ENCODE measurements at regions not wholly inside any gene's neighbourhood (a gene's known extent, or its start where the extent isn't known, plus 50 kb on each side); places are given as distances from the start of the nearest gene placed in this dataset.
"Not testable (repeated sequence)": the region's sequence is repeated elsewhere in the genome, so short reads cannot be mapped to it uniquely, and the experiment has no call there.

DNA sequence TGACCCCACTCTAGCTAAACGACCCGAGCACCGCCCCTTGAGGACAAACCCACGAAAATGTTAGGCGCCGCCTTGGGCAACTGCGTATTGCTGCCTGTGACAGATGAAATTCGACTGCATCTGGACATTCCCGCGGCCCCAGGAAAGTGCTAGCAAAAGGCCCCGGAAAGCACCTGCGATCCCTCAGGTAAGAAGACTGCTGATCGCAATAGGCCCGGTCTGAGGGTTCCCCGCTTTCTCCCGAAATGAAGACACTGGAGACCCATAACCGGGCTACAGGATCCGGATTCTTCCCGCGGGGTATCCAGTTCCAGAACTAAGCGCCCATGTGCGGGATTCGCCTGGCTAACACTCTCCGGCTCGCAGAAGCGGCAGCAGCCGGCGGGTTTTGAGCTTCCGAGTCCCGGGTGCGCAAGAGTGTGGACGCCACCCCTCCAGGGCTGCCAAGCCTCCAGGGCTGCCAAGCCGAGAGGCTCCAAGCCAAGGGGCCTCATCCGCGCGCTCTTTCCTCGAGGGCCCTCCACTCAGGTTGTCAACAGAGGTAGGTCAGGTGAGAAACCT lies 157.9 kb upstream of the NBPF11 start:
- DNase-seq: no peak

DNA sequence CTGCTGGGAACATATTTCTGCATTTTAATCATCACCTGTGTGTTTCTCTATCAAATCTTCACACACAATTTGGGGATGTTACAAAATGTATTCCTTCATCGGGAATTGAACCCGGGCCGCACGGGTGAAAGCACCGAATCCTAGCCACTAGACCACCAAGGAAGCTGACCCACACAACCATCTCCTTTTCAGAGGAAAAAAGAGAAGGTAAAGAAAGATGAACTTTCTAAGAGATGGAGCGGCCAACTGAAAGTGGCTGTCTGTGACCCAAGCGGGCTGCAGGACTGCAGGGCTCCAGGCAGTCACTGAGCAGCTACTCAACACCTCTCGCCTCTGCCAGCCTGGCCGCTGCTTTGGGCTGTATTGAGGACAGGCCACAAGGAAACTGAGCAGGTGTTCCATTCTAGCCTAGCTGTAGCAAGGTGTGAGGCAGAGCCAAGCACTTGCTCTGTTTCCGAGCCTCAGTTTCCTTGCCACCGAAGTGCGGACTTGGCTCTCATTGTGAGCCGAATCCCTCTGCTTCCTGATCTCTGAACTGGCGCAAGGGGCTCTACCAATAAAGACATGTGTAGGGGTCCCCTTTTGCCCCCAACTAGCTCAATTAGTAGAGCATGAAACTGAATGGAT lies 156.9 kb upstream of the NBPF11 start:
- no peak for DNase-seq

DNA sequence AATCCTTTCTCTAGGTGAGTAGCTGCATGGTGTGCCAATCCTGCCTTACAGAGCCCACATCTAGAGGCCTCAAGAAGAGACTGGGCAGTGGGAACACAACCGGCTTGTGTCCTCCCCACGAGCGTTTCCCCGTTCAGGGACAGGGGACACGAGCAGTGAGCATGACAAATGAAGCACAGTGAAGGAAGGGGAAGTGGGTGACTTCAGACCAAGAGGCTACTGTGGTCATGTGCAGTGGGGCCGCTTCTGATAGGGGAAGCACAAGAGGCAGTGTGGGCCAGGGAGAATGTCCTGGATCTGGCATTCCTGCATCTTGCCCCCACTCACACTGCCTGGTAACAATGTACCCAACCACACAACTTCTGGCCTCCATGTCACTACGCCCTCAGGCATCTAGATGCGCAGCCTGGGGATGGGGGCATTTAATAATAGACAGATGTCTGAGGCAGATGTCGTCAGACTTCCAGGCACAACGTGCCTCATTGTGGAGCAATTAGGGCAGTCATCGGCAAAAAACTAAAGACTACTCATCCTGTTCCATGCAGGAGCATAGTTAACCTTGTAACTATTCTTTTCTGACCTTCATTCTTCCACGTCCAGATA lies 155.6 kb upstream of the NBPF11 start:
- no peak for DNase-seq

DNA sequence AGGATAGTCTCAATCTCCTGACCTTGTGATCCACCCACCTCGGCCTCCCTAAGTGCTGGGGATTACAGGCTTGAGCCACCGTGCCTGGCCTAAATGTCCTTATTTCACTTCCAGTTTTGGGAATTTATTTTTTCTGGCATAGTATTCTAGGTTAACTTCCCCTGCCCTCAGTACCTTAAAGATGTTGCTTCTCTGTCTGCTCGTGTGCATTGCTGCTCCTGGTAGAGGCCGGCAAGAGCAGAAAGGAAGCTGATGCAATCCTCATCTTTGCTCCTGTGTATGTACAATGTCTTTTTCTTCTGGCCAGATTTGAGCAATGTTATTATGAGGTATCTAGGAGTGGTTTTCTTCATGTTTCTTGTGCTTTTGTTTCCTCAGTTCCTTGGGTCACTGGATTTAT lies 152.9 kb upstream of the NBPF11 start:
- not testable (repeated sequence) for DNase-seq

DNA sequence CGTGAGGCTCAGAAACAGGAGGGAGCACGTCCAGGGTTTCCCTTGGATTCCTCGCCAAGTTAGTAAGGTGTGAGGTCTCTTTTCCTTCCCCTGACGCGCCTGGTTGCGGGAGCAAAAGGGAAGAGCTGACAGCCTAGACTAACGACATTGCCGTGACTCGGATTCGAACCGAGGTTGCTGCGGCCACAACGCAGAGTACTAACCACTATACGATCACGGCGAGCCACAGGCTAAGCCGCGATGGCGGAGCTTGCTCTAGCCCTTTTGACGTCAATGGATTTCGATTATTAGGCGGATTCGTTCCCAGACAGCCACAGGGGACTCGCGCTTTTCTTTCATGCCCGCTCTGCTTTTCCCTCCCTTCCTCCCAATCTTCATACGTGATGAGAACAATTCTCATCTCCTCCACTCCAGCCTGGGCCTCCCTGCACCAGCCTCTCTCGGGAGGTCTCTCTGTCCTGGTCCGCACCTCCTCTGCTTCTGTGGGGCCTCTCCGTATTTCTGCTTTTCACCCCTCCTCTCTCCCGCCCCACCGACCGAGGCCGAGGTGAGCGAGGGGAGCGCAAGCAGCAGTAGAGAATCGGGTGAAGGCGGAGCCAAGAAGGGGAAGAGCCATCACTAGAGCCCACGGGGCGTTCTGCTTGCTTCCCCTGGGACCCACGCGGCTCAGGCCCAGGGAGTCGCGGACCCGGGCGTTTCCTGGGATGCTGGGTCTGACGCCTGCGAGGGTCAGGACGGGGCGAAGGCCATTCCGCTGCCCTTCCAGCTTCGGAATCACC lies 150.7 kb upstream of the NBPF11 start:
- DNase-seq: peak; percentile 68

DNA sequence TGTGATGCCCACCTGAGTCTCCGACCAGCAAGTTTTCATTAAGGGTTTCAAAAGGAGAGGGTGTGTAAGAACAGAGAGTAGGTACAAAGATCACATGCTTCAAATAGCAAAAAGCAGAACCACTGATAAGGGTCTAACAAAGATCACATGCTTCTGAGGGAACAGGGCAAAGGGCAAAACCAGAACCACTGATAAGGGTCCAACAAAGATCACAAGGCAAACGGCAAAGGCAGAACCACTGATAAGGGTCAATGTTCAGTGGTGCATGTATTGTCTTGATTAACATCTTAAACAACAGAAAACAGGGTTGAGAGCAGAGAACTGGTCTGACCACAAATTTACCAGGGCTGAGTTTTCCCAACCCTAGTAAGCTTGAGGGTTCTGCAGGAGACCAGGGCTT lies 145.8 kb upstream of the NBPF11 start:
- DNase-seq: not testable (repeated sequence)

DNA sequence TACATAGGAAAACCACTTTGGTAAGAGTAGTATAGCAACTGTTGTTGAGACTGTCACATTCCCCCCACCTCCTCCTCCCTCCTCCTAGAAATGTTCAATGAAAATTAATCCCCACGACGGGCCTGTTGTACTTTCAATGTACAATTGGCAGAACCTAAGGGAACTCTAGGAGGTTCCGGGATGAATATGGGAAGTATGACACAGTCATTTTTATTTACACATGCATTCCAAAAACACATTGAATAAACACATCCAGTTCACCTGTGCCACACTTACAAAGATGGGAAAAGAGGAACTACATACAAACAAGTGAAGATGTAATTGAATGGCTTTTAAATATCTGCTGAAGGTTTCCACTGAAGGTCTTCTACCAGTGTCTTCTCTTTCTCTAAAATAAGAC lies 144.4 kb upstream of the NBPF11 start:
- no peak for DNase-seq

DNA sequence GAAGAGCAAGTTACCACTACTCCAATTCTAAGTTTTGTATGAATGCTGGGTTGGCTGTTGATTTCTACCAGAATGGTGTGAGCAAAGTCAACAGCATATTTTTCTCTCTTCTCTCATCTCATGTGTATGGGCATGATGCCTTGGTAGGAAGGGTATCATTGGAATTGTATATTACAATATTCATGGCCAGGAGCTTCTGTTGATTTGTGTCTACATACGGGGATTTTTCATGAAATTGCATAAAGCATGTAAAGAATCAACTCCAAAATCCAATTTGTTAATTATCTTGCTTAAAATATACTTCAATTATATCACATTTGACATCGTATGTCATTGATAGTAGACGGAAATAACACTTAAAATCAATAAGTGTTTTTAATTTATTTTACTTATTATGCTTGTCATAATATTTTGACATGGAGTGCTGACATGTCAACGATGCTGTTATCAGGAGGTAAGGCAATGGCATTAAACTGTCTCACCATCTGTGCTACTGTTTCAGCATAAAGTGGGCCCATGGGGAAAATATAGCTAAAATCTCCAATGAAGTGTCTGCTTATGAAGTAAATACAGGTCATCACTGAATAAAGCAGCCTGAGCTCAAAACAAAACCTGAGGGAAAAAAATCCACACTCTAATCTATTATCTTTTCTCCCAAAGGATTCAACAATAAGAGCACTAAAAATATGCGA lies 142.2 kb upstream of the NBPF11 start:
- DNase-seq: no peak

DNA sequence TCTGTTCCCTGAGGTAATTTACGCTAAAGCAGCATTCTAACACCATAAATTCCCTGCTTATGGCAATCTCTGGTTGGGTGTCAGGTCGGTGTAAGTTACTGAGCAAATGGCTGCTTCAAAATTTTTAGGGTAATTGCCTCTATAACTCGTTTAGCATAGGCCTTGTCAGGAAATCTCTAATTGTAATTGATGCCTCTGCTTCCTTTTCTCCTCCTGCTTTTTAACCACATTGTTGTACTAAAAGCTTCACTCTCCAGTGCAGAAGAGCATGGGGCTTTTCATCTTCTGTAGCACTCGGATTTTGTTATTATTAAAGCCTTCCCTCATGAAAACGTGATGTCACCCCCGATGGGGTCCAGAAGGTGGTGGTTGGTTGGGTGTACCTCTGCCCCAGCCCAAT lies 141.6 kb upstream of the NBPF11 start:
- no peak for DNase-seq

DNA sequence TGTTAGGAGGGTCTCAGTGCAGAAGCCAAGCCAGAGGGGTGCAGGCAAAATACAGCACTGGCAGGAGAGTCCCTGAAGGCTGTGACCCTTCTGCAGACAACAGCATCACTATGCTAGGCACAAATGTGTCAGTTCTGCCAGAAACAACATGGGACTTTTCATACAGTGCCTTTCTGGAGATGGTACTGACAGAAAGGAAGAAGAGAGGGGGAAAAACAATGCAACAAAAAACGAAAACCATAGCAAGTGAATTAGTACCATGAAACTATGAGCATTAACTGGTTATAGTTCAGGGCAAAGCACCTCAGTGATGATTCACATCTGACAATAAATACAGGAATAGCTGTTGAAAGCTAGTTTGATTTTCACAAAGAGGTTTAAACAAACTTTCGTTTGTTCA lies 140.8 kb upstream of the NBPF11 start:
- DNase-seq: no peak

DNA sequence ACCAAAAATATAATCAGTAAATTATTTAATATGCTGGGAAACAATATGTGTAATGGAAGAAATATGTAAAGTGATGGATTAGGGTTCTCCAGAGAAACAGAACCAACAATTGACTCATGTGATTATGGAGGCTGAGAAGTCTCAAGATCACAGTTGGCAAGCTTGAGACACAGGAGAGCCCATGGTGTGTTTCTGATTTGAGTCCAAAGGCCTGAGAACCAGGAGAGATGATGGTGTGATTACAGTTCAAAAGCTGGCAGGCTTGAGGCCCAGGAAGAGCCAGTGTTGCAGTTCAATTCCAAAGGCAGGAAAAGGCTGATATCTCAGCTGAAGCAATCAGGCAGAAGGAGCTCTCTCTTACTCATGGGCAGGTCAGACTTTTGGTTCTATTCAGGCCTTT lies 138.8 kb upstream of the NBPF11 start:
- no peak for DNase-seq

DNA sequence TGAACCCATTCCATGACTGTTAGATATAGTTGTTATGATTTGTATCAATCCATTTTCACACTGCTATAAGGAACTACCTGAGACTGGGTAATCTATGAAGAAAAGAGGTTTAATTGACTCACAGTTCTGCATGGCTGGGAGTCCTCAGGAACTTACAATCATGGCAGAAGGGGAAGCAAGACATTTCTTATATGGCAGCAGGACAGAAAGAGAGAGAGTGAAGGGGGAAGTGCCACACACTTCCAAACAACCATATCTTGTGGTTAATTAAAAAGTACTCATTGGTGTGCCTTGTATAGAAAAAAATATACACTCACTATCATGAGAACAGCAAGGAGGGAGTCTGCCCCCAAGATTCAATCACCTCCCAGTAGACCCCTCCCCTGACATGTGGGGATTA lies 137.6 kb upstream of the NBPF11 start:
- DNase-seq: no peak

DNA sequence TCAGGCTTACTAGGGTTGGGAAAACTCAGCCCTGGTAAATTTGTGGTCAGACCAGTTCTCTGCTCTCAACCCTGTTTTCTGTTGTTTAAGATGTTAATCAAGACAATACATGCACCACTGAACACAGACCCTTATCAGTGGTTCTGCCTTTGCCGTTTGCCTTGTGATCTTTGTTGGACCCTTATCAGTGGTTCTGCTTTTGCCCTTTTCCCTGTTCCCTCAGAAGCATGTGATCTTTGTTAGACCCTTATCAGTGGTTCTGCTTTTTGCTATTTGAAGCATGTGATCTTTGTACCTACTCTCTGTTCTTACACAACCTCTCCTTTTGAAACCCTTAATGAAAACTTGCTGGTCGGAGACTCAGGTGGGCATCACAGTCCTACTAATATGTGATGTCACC lies 133.9 kb upstream of the NBPF11 start:
- not testable (repeated sequence) for DNase-seq

DNA sequence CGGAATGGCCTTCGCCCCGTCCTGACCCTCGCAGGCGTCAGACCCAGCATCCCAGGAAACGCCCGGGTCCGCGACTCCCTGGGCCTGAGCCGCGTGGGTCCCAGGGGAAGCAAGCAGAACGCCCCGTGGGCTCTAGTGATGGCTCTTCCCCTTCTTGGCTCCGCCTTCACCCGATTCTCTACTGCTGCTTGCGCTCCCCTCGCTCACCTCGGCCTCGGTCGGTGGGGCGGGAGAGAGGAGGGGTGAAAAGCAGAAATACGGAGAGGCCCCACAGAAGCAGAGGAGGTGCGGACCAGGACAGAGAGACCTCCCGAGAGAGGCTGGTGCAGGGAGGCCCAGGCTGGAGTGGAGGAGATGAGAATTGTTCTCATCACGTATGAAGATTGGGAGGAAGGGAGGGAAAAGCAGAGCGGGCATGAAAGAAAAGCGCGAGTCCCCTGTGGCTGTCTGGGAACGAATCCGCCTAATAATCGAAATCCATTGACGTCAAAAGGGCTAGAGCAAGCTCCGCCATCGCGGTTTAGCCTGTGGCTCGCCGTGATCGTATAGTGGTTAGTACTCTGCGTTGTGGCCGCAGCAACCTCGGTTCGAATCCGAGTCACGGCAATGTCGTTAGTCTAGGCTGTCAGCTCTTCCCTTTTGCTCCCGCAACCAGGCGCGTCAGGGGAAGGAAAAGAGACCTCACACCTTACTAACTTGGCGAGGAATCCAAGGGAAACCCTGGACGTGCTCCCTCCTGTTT lies 128.9 kb upstream of the NBPF11 start:
- DNase-seq: not testable (repeated sequence)

DNA sequence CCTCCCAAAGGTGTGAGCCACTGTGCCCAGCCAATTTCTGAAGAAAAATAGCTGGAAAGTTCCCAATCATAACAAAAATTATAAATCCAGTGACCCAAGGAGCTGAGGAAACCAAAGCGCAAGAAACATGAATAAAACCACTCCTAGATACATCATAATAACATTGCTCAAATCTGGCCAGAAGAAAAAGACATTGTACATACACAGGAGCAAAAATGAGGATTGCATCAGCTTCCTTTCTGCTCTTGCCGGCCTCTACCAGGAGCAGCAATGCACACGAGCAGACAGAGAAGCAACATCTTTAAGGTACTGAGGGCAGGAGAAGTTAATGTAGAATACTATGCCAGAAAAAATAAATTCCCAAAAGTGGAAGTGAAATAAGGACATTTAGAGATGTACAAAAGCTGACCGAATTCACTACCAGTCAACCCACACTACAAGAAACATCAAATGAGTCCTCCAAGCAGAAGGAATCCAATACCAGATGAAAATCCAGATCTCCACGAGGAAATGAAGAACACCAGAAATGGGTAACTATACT lies 127.0 kb upstream of the NBPF11 start:
- DNase-seq: not testable (repeated sequence)

DNA sequence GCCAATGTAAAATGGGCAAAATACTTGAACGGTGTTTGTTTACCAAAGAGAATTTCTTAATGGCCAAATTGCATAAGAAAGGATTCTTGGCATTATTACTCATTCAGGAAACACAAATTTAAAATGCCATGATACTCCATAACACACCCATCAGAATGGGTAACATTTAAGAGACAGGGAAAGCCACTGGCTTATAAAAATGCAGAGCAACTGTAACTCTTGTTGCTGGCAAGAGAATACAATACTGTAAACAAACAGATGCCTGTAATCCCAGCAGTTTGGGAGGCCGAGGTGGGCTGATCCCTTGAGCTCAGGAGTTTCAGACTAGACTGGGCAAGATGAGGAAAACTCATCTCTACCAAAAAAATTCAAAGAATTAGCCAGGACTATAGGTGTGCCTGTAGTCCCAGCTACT lies 125.8 kb upstream of the NBPF11 start:
- not testable (repeated sequence) for DNase-seq

DNA sequence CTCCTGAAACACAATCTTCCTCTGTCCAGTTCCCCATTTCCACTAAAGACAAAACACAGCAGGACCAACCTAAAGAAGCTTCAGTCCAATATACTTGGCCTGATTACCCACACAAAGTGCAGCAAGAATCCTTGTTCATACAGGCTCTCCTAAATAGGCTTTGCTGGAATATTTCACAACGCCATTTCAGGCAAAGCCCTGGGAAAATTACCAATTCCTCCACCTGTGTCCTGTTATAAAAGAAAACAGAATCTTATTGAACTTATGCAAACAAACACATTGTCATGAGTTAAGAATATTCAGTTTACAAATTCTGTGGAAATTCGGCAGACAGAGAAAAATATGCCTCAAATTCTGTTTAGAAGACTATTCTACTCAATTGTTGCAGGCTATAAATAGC lies 115.0 kb upstream of the NBPF11 start:
- DNase-seq: not testable (repeated sequence)

DNA sequence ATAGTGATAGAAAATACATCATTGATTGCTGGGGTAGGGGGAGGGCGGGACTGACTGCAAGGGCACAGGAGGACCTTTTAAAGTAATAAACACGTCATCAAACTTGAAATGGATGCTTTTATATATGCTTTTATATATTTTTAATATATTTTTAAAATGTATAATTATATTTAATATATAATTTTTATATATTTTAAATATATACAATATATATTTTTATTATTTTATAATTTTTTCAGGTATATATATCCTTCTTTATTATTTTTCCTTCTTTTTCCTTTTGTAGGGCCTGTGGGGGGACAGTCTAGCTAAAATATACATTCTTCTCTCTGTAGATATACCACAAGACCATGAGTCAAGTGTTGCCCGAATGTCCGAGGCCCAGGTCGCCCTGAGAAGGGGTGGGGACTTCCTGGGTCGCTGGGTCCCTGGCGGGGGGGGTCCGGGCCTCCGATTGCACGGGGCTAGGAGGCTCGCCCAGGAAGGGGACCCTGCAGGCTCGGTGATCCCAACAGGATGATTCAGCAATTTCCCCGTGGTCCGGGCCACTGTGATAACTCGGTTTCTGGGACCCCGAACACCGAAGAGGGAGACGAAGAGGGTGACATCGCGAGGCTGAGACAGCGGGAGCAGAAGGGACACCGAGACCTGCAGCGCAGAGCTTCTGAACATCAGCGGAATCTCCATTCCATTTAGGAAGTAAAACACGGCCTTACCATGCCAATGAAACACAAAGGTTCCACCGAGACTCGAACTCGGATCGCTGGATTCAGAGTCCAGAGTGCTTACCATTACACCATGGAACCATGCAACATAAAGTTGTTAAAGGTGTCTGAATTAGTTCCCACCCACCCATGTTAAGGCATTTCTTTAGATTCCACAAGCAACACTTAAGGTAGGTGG lies 112.5 kb upstream of the NBPF11 start:
- DNase-seq: no peak

DNA sequence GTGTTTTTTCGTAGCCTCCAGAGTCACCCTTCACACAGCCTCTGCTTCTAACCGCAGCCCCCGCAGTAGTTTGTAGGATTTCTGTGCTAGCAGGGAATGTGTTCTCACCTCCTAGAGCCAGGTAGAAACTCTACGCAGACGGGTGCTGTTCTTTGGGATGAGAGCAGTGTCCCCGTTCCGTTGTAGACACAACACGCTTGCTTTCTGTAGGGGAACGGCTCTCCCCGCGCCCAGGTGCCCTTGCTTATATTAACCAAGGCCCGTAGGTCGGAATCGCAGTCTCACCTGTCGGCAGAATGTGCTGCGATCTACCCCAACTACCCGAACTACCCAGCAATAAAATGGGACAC lies 111.8 kb upstream of the NBPF11 start:
- peak; percentile 4 for DNase-seq

DNA sequence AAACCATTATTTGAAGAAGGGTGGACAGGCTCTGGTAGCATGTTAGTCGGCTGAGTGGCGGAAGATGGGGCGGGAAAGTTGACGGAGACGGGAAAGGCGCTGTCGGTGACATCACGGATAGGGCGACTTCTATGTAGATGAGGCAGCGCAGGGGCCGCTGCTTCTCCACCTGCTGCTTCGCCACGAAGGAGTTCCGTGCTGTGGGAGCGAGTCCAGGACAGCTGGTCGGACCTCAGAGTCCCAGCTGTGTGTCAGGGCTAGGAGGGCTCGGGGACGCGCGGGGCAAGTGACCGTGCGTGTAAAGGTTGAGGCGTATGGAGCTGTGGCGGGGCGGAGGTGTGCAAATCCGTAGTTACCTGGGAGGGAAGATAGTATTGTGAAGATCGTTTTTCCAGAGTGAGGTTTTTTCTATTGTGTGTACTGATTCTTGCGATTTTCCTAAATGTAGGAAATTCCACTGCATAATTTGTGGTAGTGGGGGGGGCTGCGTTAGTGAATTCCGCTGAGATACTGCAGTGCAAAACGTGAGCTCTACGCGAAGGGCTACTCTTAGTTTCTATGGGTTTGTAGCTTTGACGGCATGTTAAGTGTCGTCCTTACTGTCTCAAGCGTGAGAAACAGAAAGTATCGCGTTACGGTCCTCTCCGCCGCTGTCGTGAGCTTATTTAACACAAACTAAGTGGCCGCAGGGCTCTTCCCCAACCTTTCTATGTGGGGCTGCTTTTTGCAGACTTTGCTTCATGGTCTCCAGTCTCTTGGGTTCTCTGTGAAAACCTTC lies 111.2 kb upstream of the NBPF11 start:
- DNase-seq: peak; percentile 54
